HG02981 (cell line): ENCODE measurements at regions not wholly inside any gene's neighbourhood (a gene's known extent, or its start where the extent isn't known, plus 50 kb on each side); places are given as distances from the start of the nearest gene placed in this dataset.
"Not testable (repeated sequence)": the region's sequence is repeated elsewhere in the genome, so short reads cannot be mapped to it uniquely, and the experiment has no call there.

Source experiments
- ATAC-seq: cut with Tn5 transposase; IDR thresholded peaks from one replicate; pipeline ENCODE4 v1.9.1; 2021; ENCODE audit warnings: mild to moderate bottlenecking, moderate library complexity; ENCODE audit not compliant: unreplicated experiment

DNA sequence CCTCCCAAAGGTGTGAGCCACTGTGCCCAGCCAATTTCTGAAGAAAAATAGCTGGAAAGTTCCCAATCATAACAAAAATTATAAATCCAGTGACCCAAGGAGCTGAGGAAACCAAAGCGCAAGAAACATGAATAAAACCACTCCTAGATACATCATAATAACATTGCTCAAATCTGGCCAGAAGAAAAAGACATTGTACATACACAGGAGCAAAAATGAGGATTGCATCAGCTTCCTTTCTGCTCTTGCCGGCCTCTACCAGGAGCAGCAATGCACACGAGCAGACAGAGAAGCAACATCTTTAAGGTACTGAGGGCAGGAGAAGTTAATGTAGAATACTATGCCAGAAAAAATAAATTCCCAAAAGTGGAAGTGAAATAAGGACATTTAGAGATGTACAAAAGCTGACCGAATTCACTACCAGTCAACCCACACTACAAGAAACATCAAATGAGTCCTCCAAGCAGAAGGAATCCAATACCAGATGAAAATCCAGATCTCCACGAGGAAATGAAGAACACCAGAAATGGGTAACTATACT lies 127.0 kb upstream of the NBPF11 start:
- not testable (repeated sequence) for ATAC-seq

- ATAC-seq: not testable (repeated sequence)
These were observed 125.8 kb upstream of the NBPF11 start for GRCh38 chr1:148277865-148278279.

DNA sequence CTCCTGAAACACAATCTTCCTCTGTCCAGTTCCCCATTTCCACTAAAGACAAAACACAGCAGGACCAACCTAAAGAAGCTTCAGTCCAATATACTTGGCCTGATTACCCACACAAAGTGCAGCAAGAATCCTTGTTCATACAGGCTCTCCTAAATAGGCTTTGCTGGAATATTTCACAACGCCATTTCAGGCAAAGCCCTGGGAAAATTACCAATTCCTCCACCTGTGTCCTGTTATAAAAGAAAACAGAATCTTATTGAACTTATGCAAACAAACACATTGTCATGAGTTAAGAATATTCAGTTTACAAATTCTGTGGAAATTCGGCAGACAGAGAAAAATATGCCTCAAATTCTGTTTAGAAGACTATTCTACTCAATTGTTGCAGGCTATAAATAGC lies 115.0 kb upstream of the NBPF11 start:
- ATAC-seq: not testable (repeated sequence)

DNA sequence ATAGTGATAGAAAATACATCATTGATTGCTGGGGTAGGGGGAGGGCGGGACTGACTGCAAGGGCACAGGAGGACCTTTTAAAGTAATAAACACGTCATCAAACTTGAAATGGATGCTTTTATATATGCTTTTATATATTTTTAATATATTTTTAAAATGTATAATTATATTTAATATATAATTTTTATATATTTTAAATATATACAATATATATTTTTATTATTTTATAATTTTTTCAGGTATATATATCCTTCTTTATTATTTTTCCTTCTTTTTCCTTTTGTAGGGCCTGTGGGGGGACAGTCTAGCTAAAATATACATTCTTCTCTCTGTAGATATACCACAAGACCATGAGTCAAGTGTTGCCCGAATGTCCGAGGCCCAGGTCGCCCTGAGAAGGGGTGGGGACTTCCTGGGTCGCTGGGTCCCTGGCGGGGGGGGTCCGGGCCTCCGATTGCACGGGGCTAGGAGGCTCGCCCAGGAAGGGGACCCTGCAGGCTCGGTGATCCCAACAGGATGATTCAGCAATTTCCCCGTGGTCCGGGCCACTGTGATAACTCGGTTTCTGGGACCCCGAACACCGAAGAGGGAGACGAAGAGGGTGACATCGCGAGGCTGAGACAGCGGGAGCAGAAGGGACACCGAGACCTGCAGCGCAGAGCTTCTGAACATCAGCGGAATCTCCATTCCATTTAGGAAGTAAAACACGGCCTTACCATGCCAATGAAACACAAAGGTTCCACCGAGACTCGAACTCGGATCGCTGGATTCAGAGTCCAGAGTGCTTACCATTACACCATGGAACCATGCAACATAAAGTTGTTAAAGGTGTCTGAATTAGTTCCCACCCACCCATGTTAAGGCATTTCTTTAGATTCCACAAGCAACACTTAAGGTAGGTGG lies 112.5 kb upstream of the NBPF11 start:
- no peak for ATAC-seq

- ATAC-seq: peak; percentile 20
These were observed 111.8 kb upstream of the NBPF11 start for GRCh38 chr1:148263906-148264255.

GRCh38 chr1:148263128-148263905 lies 111.2 kb upstream of the NBPF11 start:
- ATAC-seq: peak; percentile 72

DNA sequence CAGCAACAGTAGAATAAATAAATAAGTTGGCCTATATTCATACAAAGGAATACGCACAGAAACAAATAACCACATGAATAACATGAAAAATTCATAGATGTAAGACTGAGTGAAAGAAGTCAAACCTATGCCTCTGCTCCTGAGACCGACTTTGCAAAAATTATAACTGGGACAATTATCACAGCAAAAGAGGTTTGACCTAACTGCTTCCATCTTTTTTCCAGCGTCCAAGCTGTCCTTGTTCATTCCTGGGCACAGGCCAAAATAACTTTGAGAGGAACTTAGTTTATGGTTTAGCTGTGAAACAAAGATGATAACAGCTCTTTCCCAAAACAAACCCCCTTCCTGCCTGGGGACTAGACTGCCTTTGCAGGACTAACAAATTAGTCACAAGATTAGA lies 109.6 kb upstream of the NBPF11 start:
- ATAC-seq: not testable (repeated sequence)

- not testable (repeated sequence) for ATAC-seq
These were observed 105.8 kb upstream of the NBPF11 start for GRCh38 chr1:148257886-148258285.

DNA sequence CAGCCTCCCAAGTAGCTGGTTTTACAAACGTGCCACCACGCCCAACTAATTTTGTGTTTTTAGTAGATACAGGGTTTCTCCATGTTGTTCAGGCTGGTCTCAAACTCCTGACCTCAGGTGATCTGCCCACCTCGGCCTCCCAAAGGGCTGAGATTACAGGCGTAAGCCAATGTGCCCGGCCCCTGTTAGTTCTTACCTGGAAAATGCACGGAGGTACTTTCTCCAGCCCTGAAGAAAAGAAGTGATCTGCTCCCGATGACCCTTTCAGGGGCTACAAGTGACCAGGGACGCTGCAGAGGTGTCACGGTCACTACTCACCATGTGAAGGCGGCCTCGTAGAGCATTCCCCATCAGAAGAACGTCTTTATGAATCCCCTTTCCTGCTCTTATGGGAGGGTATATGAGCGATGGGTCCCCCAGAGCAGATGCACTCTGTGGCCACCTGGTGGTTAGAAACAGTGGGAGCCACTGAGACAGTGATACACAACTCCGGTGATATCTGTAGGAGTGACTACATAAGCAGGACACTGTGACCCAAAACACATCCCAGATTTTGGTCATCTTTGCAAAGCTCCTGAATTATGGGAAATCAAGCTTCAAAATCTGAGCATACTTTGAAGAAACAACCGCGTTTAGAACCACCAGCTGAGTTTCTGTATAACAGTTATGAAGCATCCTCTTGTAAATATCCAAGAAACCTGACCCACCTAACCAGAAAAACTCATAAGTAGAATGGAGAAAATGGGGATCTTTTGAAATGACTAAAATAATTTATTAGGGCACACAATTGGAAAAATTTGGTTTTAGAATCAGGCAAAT lies 102.7 kb upstream of the NBPF11 start:
- not testable (repeated sequence) for ATAC-seq

GRCh38 chr1:148253808-148254207 lies 101.7 kb upstream of the NBPF11 start:
- ATAC-seq: not testable (repeated sequence)

GRCh38 chr1:148248798-148249197 lies 96.7 kb upstream of the NBPF11 start:
- ATAC-seq: not testable (repeated sequence)

GRCh38 chr1:148246258-148246861 lies 94.3 kb upstream of the NBPF11 start:
- not testable (repeated sequence) for ATAC-seq

DNA sequence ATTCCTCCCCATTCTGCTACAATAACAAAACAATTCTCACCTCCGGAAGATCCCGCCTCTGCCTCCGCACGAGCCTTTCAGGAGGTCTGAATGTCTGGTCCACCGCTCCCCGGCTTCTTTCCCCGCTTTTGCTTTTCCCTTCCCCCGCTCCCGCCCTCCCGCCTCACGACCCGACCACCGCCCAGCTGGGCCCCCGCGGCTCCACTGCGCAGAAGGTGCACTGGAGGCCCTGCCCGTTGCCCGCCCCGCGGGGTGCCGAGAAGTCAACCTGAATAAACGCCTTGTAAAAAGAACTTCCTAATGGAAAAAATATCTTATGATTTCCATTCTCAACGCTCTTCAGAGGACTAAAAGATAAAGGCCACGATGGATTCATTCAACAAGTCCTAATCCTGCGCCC lies 93.8 kb upstream of the NBPF11 start:
- not testable (repeated sequence) for ATAC-seq

- ATAC-seq: not testable (repeated sequence)
These were observed 93.4 kb upstream of the NBPF11 start for GRCh38 chr1:148245443-148245842.

DNA sequence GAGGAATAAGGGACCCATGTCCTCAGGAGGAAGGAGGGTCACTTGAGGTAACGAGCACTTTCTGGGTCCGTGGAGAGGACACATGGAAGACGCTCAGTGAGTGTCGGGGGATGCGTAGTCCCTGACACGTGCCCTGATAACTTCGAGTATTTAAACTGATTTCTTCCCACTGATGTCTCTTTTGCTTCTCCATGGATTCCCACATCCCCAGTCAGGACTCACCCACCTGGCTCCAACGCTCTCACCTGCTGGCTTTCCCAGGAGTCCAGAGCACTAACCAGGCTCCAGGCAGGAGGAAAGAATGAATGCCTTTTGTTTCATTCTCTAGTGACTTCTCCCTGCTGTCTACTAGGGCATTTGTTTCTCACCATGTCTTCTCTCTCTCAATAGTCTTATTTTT lies 81.2 kb upstream of the NBPF11 start:
- ATAC-seq: not testable (repeated sequence)

DNA sequence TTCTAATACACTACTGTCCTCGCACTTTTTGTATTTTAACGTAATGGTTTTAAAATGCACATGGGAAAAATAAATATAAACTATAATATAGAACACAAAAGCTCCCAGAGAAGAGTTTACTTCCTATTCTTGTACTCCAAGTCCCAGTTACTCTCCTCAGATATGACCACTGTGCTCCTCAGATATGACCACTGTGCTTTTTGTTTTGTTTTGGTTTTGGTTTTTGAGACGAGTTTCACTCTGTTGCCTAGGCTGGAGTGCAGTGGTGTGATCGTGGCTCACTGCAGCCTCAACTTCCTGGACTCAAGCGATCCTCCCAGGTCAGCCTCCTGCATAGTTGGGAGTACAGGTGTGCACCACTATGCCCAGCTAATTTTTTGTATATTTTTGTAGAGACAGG lies 76.8 kb upstream of the NBPF11 start:
- ATAC-seq: not testable (repeated sequence)

DNA sequence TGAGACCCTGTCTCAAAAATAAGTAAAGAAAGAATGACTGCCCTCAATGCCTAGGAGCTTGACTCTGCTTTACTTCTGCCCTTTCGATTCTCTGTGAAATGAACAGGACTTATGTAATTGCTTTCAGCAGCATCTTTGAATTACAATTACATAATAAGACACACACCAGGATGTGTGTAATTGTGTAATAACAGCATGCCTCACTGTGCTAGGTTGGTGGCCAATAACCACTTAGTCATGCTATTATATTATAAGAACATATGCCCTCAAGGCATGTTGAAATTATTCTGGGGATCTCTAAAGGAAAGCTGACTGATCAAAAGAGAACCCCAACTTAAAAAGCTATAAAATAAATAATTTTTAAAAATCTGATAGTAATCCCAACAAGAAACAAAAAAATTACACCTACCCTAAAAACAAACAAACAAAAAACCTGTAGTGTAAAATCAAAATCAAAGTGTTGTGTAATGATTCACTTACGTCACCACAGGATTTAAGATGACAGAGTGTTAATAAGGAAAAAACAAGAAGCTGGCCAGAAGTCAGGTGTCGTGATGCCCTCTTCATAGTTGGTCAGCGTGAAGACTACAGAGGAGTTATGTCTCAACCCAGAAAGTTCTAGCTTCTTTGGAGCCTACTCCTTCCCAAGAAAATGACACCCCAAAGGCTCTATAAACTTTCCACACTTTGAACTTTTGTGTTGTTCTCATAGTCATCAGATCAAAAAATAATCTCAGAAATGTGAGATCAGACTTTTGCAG lies 70.5 kb upstream of the NBPF11 start:
- not testable (repeated sequence) for ATAC-seq

DNA sequence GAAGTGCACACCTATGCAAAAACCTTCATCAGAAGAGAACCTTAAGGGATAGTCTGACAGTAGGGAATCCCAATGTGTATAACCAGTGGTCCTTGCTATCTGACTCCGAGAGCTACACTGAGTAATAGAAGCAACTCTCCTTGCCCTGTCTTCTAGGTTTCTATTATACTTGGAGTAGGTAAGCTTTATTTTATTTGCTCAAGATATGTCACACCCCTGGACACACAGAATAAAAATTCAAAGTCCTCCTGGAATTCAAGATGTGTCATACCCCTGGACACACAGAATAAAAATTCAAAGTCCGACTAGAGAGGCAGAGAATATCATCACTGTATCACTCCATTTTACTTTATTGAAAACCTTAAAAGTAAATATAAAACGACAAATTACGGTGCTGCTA lies 69.5 kb upstream of the NBPF11 start:
- not testable (repeated sequence) for ATAC-seq

GRCh38 chr1:148219229-148219628 lies 67.1 kb upstream of the NBPF11 start:
- not testable (repeated sequence) for ATAC-seq
